ENCODE measurements at regions not wholly inside any gene's neighbourhood (a gene's known extent, or its start where the extent isn't known, plus 50 kb on each side); places are given as distances from the start of the nearest gene placed in this dataset.

DNA sequence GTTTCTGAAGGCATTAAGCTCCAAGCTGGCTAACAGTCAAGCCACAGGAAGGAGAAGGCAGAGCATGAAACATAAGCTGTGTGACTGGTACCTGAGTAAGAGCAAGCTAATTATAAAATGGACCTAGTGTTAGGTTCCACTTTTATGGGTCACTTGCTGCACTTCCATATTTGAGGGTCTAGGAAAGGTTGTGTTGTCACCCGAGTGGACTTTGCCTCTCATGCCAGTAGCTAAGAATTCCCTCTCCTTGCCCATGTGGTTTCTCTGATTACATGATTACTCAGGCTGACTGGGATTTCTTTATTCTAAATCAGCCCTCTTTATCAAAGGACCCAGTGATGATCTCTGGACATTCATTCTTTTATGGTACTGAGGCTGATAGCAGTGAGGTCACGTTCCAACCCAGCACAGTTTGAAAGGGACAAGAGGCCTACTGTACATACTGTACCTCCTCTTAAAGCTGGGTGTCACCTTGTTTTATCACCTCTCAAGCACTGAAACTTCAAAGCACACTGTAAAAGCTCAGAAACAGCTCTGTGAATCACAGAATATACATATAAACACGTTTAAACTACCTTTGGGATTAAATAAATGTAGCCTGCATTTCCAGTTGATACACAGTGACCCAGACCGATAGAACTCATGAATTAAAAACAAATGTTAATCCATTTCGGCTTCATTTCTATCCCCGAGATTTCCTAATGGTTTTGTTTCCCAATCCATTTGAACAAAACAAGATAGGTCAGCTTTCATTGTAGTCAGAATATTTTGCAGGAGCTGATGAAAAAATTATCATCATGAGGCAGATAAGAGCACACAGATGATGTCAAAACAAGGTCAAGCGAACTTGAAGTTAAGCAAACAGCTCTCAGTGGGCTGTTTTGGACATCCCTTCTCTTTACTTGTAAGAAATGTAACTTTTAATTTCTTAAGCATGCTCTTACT lies 96.5 kb downstream of the ALDH8A1 start:
- intact Hi-C loops (cut with DNase I): no loop called here
- Histone ChIP-seq H3K9me3 (no peaks in the 10 kb centered on the region), H3K36me3 (no peaks in the 10 kb centered on the region), H3K27me3 (no peaks in the 10 kb centered on the region), H3K27ac (no peak overlapping the region), H3K4me3 (no peak overlapping the region), H3K4me1 (peaks cover 0 to 15% (median 0%) of the 10 kb centered on the region in 12 donors)
- TF ChIP-seq, protein P1, sequence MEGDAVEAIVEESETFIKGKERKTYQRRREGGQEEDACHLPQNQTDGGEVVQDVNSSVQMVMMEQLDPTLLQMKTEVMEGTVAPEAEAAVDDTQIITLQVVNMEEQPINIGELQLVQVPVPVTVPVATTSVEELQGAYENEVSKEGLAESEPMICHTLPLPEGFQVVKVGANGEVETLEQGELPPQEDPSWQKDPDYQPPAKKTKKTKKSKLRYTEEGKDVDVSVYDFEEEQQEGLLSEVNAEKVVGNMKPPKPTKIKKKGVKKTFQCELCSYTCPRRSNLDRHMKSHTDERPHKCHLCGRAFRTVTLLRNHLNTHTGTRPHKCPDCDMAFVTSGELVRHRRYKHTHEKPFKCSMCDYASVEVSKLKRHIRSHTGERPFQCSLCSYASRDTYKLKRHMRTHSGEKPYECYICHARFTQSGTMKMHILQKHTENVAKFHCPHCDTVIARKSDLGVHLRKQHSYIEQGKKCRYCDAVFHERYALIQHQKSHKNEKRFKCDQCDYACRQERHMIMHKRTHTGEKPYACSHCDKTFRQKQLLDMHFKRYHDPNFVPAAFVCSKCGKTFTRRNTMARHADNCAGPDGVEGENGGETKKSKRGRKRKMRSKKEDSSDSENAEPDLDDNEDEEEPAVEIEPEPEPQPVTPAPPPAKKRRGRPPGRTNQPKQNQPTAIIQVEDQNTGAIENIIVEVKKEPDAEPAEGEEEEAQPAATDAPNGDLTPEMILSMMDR (IDR thresholded peaks at IDR 0.05): no peak
- TF ChIP-seq POLR2A (IDR thresholded peaks at IDR 0.05): no peak
- no peak for ATAC-seq
- WGBS, 4 donors: 48 to 57% (median 49%) methylated on average over 7 of the region's 7 CpGs
- DNase-seq: no peak

DNA sequence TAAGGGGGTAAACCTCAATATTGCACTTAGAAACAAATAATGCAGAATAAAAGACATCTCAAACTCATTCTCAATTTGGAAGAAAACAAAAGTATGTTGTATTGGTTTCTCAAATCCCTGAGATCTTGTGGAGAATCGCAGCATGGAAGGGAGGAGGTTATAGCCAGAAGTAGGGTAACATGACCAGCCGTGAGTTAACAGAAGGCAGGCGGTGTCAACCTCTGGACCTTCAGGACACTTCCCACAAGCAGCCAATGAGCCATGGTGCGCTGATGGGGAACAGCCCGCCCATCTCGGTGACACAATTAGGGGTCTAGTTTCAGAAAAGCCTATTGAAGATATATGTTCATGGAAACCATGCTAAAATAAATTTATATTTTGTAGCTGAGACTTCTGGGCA lies 98.4 kb downstream of the ALDH8A1 start:
- peaks cover 0 to 15% (median 0%) of the 10 kb centered on the region in 12 donors for H3K4me1 ChIP-seq
- H3K9me3 ChIP-seq: no peaks in the 10 kb centered on the region
- H3K4me3 ChIP-seq: no peak overlapping the region
- no peak for TF ChIP-seq POLR2A (IDR thresholded peaks at IDR 0.05)
- no peaks in the 10 kb centered on the region for H3K27me3 ChIP-seq
- no peak for DNase-seq
- H3K36me3 ChIP-seq: no peaks in the 10 kb centered on the region
- no peak overlapping the region for H3K27ac ChIP-seq
- ATAC-seq: no peak
- intact Hi-C loops (cut with DNase I): no loop called here
- 93 to 96% (median 94%) methylated on average over 6 of the region's 6 CpGs for WGBS, 4 donors

DNA sequence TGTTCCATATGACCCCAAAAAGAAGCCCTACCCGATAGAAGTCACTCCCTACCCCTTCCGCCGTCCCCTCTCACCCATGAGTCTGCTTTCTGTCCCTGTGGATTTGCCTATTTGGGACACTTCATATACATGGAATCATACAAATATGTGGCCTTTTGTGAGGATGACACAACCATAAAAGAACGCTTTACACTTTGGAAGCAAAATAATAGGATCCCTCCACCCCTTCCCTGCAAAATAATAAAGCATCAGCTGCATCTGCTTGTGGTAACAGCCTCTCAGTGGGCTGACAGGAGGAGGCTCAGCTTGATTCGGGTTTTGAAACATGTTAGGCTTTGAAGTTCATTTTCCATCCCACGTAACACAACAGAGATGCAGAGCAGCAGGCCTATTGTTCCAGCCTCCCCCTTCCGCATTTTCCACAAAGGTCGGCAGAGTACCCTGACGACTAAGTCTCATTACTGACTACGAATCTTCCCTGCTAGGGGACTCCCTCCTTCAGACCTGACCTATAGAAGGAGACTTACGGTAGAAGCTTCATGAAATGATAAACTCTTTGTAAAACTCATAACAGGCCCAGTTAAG lies 99.1 kb downstream of the ALDH8A1 start:
- Histone ChIP-seq H3K27me3 (no peaks in the 10 kb centered on the region), H3K4me1 (peaks cover 0 to 15% (median 0%) of the 10 kb centered on the region in 12 donors), H3K4me3 (no peak overlapping the region), H3K9me3 (no peaks in the 10 kb centered on the region), H3K36me3 (no peaks in the 10 kb centered on the region), H3K27ac (no peak overlapping the region)
- no peak for TF ChIP-seq POLR2A (IDR thresholded peaks at IDR 0.05)
- TF ChIP-seq, protein P1 (IDR thresholded peaks at IDR 0.05): no peak
- intact Hi-C loops (cut with DNase I): no loop called here
- ATAC-seq: no peak
- 73 to 85% (median 81%) methylated on average over 11 of the region's 11 CpGs for whole genome bisulfite sequencing, 4 donors
- no peak for DNase-seq

DNA sequence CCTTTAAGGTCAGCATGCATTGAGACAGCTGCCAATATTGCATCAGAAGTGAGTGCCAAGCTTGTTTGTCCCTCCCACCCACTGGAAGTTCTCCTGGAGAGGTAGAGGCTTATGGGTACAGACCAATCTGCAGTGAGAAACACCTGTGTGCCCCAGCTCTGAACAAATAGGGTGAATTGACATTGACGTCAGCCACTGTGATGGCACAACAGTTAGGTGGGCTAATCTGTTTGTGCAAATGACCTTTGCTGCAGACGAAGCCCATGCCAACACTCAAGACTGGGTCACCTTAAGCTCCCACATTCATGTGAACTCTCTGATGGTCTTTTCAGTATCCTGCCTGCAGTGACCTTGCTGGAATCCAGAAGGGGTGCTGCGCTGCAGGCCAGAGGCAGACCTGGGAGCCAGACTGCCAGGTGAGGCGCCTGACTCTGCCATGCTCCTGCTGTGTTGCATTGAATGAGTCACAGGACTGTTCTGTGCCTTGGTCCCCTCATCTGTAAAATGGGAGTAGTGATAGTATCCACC lies 99.9 kb downstream of the ALDH8A1 start:
- intact Hi-C loops (cut with DNase I): no loop called here
- Histone ChIP-seq H3K27me3 (no peaks in the 10 kb centered on the region), H3K9me3 (no peaks in the 10 kb centered on the region), H3K4me1 (peaks cover 0 to 12% (median 0%) of the 10 kb centered on the region in 12 donors), H3K4me3 (no peak overlapping the region), H3K36me3 (no peaks in the 10 kb centered on the region), H3K27ac (no peak overlapping the region)
- TF ChIP-seq, protein P1 (IDR thresholded peaks at IDR 0.05): no peak
- 91 to 94% (median 93%) methylated on average over 2 to 4 of the region's 4 CpGs for WGBS, 4 donors
- DNase-seq: no peak
- ATAC-seq: no peak

Measured in heart left ventricle (tissue), 16 donors.